ENCODE measurements at regions not wholly inside any gene's neighbourhood (a gene's known extent, or its start where the extent isn't known, plus 50 kb on each side); places are given as distances from the start of the nearest gene placed in this dataset.

DNA sequence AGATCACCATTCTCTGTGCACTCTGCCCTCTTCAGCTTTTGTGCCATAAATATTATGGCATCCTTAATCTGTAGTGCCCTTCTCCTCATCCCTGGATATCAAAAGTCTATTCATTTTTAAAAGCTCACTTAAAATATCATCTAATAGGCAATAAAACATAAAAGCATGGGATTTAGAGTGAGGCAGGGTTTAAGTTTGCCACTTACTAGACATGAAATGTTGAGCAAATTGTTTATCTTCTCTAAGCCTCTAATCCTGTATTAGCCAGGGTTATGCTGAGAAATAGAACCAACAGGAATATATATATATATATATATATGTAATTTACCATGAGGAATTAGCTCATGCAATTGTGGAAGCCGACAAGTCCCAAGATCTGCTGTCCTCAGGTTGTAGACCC, 472.4 kb upstream of the HS3ST1 start (continued):
- TF ChIP-seq, protein P1, sequence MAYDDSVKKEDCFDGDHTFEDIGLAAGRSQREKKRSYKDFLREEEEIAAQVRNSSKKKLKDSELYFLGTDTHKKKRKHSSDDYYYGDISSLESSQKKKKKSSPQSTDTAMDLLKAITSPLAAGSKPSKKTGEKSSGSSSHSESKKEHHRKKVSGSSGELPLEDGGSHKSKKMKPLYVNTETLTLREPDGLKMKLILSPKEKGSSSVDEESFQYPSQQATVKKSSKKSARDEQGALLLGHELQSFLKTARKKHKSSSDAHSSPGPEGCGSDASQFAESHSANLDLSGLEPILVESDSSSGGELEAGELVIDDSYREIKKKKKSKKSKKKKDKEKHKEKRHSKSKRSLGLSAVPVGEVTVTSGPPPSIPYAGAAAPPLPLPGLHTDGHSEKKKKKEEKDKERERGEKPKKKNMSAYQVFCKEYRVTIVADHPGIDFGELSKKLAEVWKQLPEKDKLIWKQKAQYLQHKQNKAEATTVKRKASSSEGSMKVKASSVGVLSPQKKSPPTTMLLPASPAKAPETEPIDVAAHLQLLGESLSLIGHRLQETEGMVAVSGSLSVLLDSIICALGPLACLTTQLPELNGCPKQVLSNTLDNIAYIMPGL (CRISPR knock-in tag; IDR thresholded peaks at IDR 0.05): no peak
- TF ChIP-seq CREM (CRISPR knock-in tag; IDR thresholded peaks at IDR 0.05): no peak
- no peak for TF ChIP-seq ATF1 (CRISPR knock-in tag; IDR thresholded peaks at IDR 0.05)

DNA sequence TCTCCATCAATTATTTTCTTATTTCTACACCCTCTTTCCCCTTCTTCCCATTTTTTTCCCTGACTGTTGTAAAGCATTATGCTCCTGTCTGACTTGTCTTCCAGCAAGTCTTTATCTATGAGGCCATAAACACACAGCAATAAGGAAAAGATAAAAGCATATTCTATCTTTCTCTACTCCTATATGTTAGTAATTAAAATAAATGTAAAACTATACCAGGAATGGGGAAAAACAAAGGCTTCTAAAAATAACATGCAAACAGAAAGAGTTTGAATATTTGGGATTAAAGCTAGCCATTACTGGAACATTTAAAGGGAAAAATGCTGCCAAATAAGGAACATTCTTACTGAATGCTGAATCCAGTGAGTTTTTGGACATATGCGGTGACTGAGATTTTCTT, 471.7 kb upstream of the HS3ST1 start:
- peaks cover 53% of the 10 kb centered on the region for H3K9me3 Mint-ChIP-seq
- H3K27ac Mint-ChIP-seq: no peak overlapping the region
- no peak for ATAC-seq
- POLR2A ChIA-PET: no interaction called here
- DNase-seq (ENCODE audit: low spot score): no peak
- CTCF ChIA-PET: no interaction called here
- H3K27me3 Mint-ChIP-seq (ENCODE audit: low read depth): peaks cover 3% of the 10 kb centered on the region
- peaks cover 33% of the 10 kb centered on the region for H3K36me3 Mint-ChIP-seq
- TF ChIP-seq, protein P2, sequence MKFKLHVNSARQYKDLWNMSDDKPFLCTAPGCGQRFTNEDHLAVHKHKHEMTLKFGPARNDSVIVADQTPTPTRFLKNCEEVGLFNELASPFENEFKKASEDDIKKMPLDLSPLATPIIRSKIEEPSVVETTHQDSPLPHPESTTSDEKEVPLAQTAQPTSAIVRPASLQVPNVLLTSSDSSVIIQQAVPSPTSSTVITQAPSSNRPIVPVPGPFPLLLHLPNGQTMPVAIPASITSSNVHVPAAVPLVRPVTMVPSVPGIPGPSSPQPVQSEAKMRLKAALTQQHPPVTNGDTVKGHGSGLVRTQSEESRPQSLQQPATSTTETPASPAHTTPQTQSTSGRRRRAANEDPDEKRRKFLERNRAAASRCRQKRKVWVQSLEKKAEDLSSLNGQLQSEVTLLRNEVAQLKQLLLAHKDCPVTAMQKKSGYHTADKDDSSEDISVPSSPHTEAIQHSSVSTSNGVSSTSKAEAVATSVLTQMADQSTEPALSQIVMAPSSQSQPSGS (CRISPR knock-in tag; IDR thresholded peaks at IDR 0.05; ENCODE audit: borderline replicate concordance, low read depth): no peak
- TF ChIP-seq, protein P3, sequence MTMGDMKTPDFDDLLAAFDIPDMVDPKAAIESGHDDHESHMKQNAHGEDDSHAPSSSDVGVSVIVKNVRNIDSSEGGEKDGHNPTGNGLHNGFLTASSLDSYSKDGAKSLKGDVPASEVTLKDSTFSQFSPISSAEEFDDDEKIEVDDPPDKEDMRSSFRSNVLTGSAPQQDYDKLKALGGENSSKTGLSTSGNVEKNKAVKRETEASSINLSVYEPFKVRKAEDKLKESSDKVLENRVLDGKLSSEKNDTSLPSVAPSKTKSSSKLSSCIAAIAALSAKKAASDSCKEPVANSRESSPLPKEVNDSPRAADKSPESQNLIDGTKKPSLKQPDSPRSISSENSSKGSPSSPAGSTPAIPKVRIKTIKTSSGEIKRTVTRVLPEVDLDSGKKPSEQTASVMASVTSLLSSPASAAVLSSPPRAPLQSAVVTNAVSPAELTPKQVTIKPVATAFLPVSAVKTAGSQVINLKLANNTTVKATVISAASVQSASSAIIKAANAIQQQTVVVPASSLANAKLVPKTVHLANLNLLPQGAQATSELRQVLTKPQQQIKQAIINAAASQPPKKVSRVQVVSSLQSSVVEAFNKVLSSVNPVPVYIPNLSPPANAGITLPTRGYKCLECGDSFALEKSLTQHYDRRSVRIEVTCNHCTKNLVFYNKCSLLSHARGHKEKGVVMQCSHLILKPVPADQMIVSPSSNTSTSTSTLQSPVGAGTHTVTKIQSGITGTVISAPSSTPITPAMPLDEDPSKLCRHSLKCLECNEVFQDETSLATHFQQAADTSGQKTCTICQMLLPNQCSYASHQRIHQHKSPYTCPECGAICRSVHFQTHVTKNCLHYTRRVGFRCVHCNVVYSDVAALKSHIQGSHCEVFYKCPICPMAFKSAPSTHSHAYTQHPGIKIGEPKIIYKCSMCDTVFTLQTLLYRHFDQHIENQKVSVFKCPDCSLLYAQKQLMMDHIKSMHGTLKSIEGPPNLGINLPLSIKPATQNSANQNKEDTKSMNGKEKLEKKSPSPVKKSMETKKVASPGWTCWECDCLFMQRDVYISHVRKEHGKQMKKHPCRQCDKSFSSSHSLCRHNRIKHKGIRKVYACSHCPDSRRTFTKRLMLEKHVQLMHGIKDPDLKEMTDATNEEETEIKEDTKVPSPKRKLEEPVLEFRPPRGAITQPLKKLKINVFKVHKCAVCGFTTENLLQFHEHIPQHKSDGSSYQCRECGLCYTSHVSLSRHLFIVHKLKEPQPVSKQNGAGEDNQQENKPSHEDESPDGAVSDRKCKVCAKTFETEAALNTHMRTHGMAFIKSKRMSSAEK (CRISPR knock-in tag; IDR thresholded peaks at IDR 0.05; ENCODE audit: borderline replicate concordance): no peak
- TF ChIP-seq MXD4 (CRISPR knock-in tag; IDR thresholded peaks at IDR 0.05; ENCODE audit: borderline replicate concordance) (no peak), NR1H2 (CRISPR knock-in tag; IDR thresholded peaks at IDR 0.05) (no peak), CBFB (CRISPR knock-in tag; IDR thresholded peaks at IDR 0.05; ENCODE audit: low read depth) (no peak)
- TF ChIP-seq, protein P4, sequence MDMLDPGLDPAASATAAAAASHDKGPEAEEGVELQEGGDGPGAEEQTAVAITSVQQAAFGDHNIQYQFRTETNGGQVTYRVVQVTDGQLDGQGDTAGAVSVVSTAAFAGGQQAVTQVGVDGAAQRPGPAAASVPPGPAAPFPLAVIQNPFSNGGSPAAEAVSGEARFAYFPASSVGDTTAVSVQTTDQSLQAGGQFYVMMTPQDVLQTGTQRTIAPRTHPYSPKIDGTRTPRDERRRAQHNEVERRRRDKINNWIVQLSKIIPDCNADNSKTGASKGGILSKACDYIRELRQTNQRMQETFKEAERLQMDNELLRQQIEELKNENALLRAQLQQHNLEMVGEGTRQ (CRISPR knock-in tag; IDR thresholded peaks at IDR 0.05): no peak
- TF ChIP-seq, protein P5, sequence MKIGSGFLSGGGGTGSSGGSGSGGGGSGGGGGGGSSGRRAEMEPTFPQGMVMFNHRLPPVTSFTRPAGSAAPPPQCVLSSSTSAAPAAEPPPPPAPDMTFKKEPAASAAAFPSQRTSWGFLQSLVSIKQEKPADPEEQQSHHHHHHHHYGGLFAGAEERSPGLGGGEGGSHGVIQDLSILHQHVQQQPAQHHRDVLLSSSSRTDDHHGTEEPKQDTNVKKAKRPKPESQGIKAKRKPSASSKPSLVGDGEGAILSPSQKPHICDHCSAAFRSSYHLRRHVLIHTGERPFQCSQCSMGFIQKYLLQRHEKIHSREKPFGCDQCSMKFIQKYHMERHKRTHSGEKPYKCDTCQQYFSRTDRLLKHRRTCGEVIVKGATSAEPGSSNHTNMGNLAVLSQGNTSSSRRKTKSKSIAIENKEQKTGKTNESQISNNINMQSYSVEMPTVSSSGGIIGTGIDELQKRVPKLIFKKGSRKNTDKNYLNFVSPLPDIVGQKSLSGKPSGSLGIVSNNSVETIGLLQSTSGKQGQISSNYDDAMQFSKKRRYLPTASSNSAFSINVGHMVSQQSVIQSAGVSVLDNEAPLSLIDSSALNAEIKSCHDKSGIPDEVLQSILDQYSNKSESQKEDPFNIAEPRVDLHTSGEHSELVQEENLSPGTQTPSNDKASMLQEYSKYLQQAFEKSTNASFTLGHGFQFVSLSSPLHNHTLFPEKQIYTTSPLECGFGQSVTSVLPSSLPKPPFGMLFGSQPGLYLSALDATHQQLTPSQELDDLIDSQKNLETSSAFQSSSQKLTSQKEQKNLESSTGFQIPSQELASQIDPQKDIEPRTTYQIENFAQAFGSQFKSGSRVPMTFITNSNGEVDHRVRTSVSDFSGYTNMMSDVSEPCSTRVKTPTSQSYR (CRISPR knock-in tag; IDR thresholded peaks at IDR 0.05): no peak
- no peaks in the 10 kb centered on the region for H3K4me1 Mint-ChIP-seq
- no peak overlapping the region for H3K4me3 Mint-ChIP-seq

DNA sequence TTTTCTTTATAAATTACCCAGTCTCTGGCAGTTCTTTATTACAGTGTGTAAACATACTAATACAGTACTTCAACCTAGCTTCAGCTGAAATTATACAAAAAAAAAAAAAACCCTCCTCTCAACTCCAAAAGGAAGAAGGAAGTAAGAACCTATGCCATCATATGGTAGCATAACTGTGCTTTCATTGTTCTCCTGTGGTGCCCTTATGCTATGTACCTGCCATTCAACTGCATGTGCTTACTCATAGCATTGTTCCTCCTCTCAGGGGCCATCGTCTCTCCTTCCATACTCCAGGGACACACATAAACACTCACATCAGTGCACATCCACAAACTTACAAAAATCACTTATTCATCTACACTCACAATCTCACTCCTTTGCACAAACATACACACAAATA, 470.1 kb upstream of the HS3ST1 start:
- ChIA-PET CTCF (no interaction called here), POLR2A (no interaction called here)
- Mint-ChIP-seq H3K4me3 (no peak overlapping the region), H3K27me3 (ENCODE audit: low read depth) (peaks cover 3% of the 10 kb centered on the region), H3K4me1 (no peaks in the 10 kb centered on the region), H3K9me3 (peaks cover 50% of the 10 kb centered on the region), H3K36me3 (peaks cover 33% of the 10 kb centered on the region), H3K27ac (no peak overlapping the region)
- DNase-seq (ENCODE audit: low spot score) (no peak), ATAC-seq (no peak)
- no peak for TF ChIP-seq ZNF232 (CRISPR knock-in tag; IDR thresholded peaks at IDR 0.05)
- TF ChIP-seq, protein P1 (CRISPR knock-in tag; IDR thresholded peaks at IDR 0.05): no peak
- TF ChIP-seq, protein P6, sequence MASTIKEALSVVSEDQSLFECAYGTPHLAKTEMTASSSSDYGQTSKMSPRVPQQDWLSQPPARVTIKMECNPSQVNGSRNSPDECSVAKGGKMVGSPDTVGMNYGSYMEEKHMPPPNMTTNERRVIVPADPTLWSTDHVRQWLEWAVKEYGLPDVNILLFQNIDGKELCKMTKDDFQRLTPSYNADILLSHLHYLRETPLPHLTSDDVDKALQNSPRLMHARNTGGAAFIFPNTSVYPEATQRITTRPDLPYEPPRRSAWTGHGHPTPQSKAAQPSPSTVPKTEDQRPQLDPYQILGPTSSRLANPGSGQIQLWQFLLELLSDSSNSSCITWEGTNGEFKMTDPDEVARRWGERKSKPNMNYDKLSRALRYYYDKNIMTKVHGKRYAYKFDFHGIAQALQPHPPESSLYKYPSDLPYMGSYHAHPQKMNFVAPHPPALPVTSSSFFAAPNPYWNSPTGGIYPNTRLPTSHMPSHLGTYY (CRISPR knock-in tag; IDR thresholded peaks at IDR 0.05): no peak
